Spleen (tissue), 11 donors: ENCODE measurements at regions not wholly inside any gene's neighbourhood (a gene's known extent, or its start where the extent isn't known, plus 50 kb on each side); places are given as distances from the start of the nearest gene placed in this dataset.

Source experiments
- DNase-seq: peaks from one replicate; pipeline ENCODE4 v3.0.0-alpha.2; 2020
- H3K27ac ChIP-seq, 8 donors: fragments of 200-600 bp; sonication (generic) in 7 of 8; 1 replicate in 4 of 8; 2 replicates in 4 of 8; pipeline versions ENCODE4 v1.5.0 to v1.8.0; 2016 to 2021; ENCODE audit warnings: inconsistent platforms in 4 of 8, mild to moderate bottlenecking in 4 of 8, moderate library complexity in 1 of 8
- H3K27me3 ChIP-seq, 7 donors: fragments of 200-600 bp; sonication (generic) in 6 of 7; replicated peaks in 1 of 7; 1 replicate in 4 of 7; 2 replicates in 3 of 7; pipeline versions ENCODE4 v1.5.0 to v1.8.0; 2016 to 2021; ENCODE audit warnings: inconsistent platforms in 3 of 7, mild to moderate bottlenecking in 1 of 7
- H3K36me3 ChIP-seq, 6 donors: fragments of 200-600 bp; sonication (generic) in 5 of 6; 1 replicate in 4 of 6; 2 replicates in 2 of 6; pipeline versions ENCODE4 v1.5.0 to v1.8.0; 2016 to 2021; ENCODE audit warnings: inconsistent platforms in 2 of 6
- H3K4me1 ChIP-seq, 6 donors: fragments of 200-600 bp; sonication (generic) in 5 of 6; 1 replicate in 3 of 6; 2 replicates in 3 of 6; pipeline versions ENCODE4 v1.5.0 to v1.8.0; 2016 to 2021; ENCODE audit warnings: inconsistent platforms in 3 of 6
- H3K4me3 ChIP-seq, 8 donors: fragments of 200-600 bp; sonication (generic) in 7 of 8; 1 replicate in 4 of 8; 2 replicates in 4 of 8; pipeline versions ENCODE4 v1.5.0 to v1.8.0; 2016 to 2021; ENCODE audit warnings: inconsistent platforms in 4 of 8, mild to moderate bottlenecking in 4 of 8, moderate library complexity in 2 of 8
- H3K9me3 ChIP-seq, 8 donors: fragments of 200-600 bp; sonication (generic) in 7 of 8; 1 replicate in 4 of 8; 2 replicates in 4 of 8; pipeline versions ENCODE4 v1.5.0 to v1.8.0; 2016 to 2021; ENCODE audit warnings: inconsistent platforms in 4 of 8
- CTCF ChIP-seq, 11 experiments: fragments of 200-600 bp in 7 of 11; fragments of 450-650 bp in 4 of 11; sonication (generic) in 4 of 11; IDR thresholded peaks in 8 of 11; conservative IDR thresholded peaks in 3 of 11; 1 replicate in 7 of 11; 2 replicates in 4 of 11; pipeline versions ENCODE4 v1.4.0 to v1.8.0; 2016 to 2021; ENCODE audit warnings: antibody characterized with exemption in 11 of 11, inconsistent platforms in 4 of 11, mild to moderate bottlenecking in 1 of 11
- POLR2A ChIP-seq, 3 donors: fragments of 450-650 bp; IDR thresholded peaks; one replicate each; pipeline ENCODE4 v1.5.1; 2017; ENCODE audit warnings: antibody characterized with exemption in 3 of 3, mild to moderate bottlenecking in 1 of 3
- POLR2AphosphoS5 ChIP-seq, 3 donors: sonication (generic); formaldehyde crosslinking; IDR thresholded peaks; one replicate each; pipeline ENCODE4 v1.5.1; 2017; ENCODE audit warnings: antibody characterized with exemption in 3 of 3
- WGBS, 5 donors: extraction: QIAGEN DNeasy Blood & Tissue Kit in 3 of 5; methylation state at CpG; one replicate each; pipeline versions ENCODE4 v1.1.5 to v1.1.7; 2013 to 2018; 5-methylcytosine and 5-hydroxymethylcytosine counted together
- intact Hi-C: fragments of 100-400 bp; cut with DNase I; formaldehyde crosslinking; loops from one replicate; pipeline ENCODE4 v1.15.0; 2023; ENCODE audit warnings: low total_unique reads
- donor health status: healthy with polysubstance abuse.
- donor health status: DM: no; HTN: no; CAD: no; lungs with moderate emphysema.
- donor health status: DM: no; HTN: no; CAD: no.
- donor health status: Bipolar disorder and iron deficiency.
- donor health status: healthy.
- donor health status: DM: no; HTN: no; CAD: no.
- donor health status: DM: yes; HTN: yes; CAD: no.

- WGBS, 5 donors: 85 to 91% (median 90%) methylated on average over 8 of the region's 8 CpGs
- Histone ChIP-seq H3K4me3 (no peak overlapping the region), H3K4me1 (peaks cover 0 to 29% (median 0%) of the 10 kb centered on the region in 6 donors), H3K9me3 (peaks cover 0 to 10% (median 0%) of the 10 kb centered on the region in 8 donors), H3K27ac (peak overlapping the region in 4 of 8 donors; percentile 23 to 64 (median 50)), H3K27me3 (no peaks in the 10 kb centered on the region), H3K36me3 (no peaks in the 10 kb centered on the region)
- TF ChIP-seq CTCF (IDR thresholded peaks at IDR 0.05 in 8 of 11, conservative IDR thresholded peaks at IDR 0.05 in 3 of 11) (no peak), POLR2AphosphoS5 (IDR thresholded peaks at IDR 0.05) (no peak), POLR2A (IDR thresholded peaks at IDR 0.05) (no peak)
- no peak for DNase-seq
- intact Hi-C loops: no loop called here
Measured at GRCh38 chr10:113320211-113320610, 232.6 kb upstream of the HABP2 start.

GRCh38 chr10:113320987-113321386 lies 231.9 kb upstream of the HABP2 start:
- TF ChIP-seq POLR2A (IDR thresholded peaks at IDR 0.05): no peak
- TF ChIP-seq CTCF (IDR thresholded peaks at IDR 0.05 in 8 of 11, conservative IDR thresholded peaks at IDR 0.05 in 3 of 11): no peak
- TF ChIP-seq POLR2AphosphoS5 (IDR thresholded peaks at IDR 0.05): no peak
- intact Hi-C loops: no loop called here
- Histone ChIP-seq H3K4me1 (peaks cover 0 to 29% (median 0%) of the 10 kb centered on the region in 6 donors), H3K27me3 (no peaks in the 10 kb centered on the region), H3K27ac (peak overlapping the region in 4 of 8 donors; percentile 23 to 64 (median 57)), H3K9me3 (peaks cover 0 to 10% (median 0%) of the 10 kb centered on the region in 8 donors), H3K36me3 (no peaks in the 10 kb centered on the region), H3K4me3 (no peak overlapping the region)
- 41 to 51% (median 46%) methylated on average over 6 of the region's 6 CpGs for WGBS, 5 donors
- DNase-seq: no peak

GRCh38 chr10:113322843-113323242 lies 230.0 kb upstream of the HABP2 start:
- 31 to 58% (median 41%) methylated on average over 4 of the region's 4 CpGs for WGBS, 5 donors
- intact Hi-C loops: no loop called here
- peaks cover 0 to 29% (median 2%) of the 10 kb centered on the region in 6 donors for H3K4me1 ChIP-seq
- H3K9me3 ChIP-seq: no peaks in the 10 kb centered on the region
- H3K36me3 ChIP-seq: no peaks in the 10 kb centered on the region
- H3K27me3 ChIP-seq: no peaks in the 10 kb centered on the region
- no peak overlapping the region for H3K4me3 ChIP-seq
- H3K27ac ChIP-seq: peak overlapping the region in 3 of 8 donors; percentile 48 to 63 (median 51)
- TF ChIP-seq POLR2AphosphoS5 (IDR thresholded peaks at IDR 0.05): peak in 1 of 3 donors; percentile 58
- TF ChIP-seq POLR2A (IDR thresholded peaks at IDR 0.05): no peak
- no peak for DNase-seq

- intact Hi-C loops: no loop called here
- Histone ChIP-seq H3K27ac (no peak overlapping the region), H3K27me3 (no peaks in the 10 kb centered on the region), H3K9me3 (no peaks in the 10 kb centered on the region), H3K36me3 (no peaks in the 10 kb centered on the region), H3K4me1 (peaks cover 0 to 29% (median 2%) of the 10 kb centered on the region in 6 donors), H3K4me3 (no peak overlapping the region)
- DNase-seq: no peak
- TF ChIP-seq POLR2AphosphoS5 (IDR thresholded peaks at IDR 0.05): no peak
- TF ChIP-seq CTCF (IDR thresholded peaks at IDR 0.05 in 8 of 11, conservative IDR thresholded peaks at IDR 0.05 in 3 of 11): no peak
- TF ChIP-seq POLR2A (IDR thresholded peaks at IDR 0.05): no peak
- WGBS, 5 donors: 68 to 94% (median 82%) methylated on average over 4 of the region's 4 CpGs
Measured at GRCh38 chr10:113323985-113324384, 228.9 kb upstream of the HABP2 start.
